ENCODE measurements at regions not wholly inside any gene's neighbourhood (a gene's known extent, or its start where the extent isn't known, plus 50 kb on each side); places are given as distances from the start of the nearest gene placed in this dataset.

GRCh38 chr12:47323802-47324201 is 244.0 kb upstream of the AMIGO2 start:
- Histone ChIP-seq H3K23ac (ENCODE audit: low read depth, low read length) (no peak overlapping the region), H4K20me1 (ENCODE audit: insufficient read depth, low read length) (no peaks in the 10 kb centered on the region), H3K27ac (ENCODE audit: insufficient read depth, low read length) (no peak overlapping the region), H3K9me3 (ENCODE audit: control insufficient read depth, insufficient read depth, low read length) (no peaks in the 10 kb centered on the region), H4K5ac (ENCODE audit: low read depth, low read length) (no peak overlapping the region), H2BK5ac (ENCODE audit: low read depth, low read length, poor library complexity, severe bottlenecking) (no peak overlapping the region), H2BK20ac (ENCODE audit: low read depth, low read length) (no peak overlapping the region), H3K56ac (ENCODE audit: extremely low read depth, insufficient read depth, low read length) (no peak overlapping the region), H3K9ac (ENCODE audit: low read depth, low read length) (no peak overlapping the region), H2BK15ac (ENCODE audit: low read depth, low read length) (no peak overlapping the region), H3K14ac (replicated peaks; ENCODE audit: low read depth, low read length) (no peak overlapping the region), H2AK9ac (replicated peaks; ENCODE audit: low read depth, low read length, poor library complexity) (no peak overlapping the region), H4K8ac (ENCODE audit: low read depth in 2 of 2, low read length in 2 of 2) (no peak overlapping the region), H3K9me1 (ENCODE audit: insufficient read depth, low read length) (no peaks in the 10 kb centered on the region), H3K36me3 (ENCODE audit: control insufficient read depth, insufficient read depth, low read length) (no peaks in the 10 kb centered on the region), H3K4me3 (ENCODE audit: insufficient read depth, low read depth, low read length) (no peak overlapping the region), H2BK120ac (ENCODE audit: low read depth, low read length) (no peak overlapping the region), H3K79me1 (ENCODE audit: low read depth in 1 of 2, low read length in 2 of 2) (no peaks in the 10 kb centered on the region), H3K4ac (ENCODE audit: low read depth, low read length) (no peak overlapping the region), H3K18ac (ENCODE audit: low read depth, low read length) (no peak overlapping the region), H2AK5ac (ENCODE audit: low read depth, low read length) (no peak overlapping the region), H3K27me3 (ENCODE audit: control insufficient read depth, insufficient read depth, low read length) (no peaks in the 10 kb centered on the region), H3K4me2 (ENCODE audit: low read depth, low read length) (no peak overlapping the region), H2AFZ (replicated peaks; ENCODE audit: low read length, poor library complexity) (no peak overlapping the region), H4K91ac (ENCODE audit: insufficient read depth, low read depth, low read length) (no peak overlapping the region), H3K4me1 (ENCODE audit: control insufficient read depth, insufficient read depth, low read length) (no peaks in the 10 kb centered on the region)
- no CpG with 5 or more reads among the region's 2 CpGs for WGBS, 2 experiments (ENCODE audit: extremely low coverage in 2 of 2, insufficient read length in 1 of 2)
- no TSS peak for BruUV-seq (replicated peaks)
- CTCF ChIA-PET, result interaction anchor here (0.6 kb wide), 1 partner anchor 357 kb away, joined by 4 read pairs; no protein-coding TSS in a partner anchor
- intact Hi-C loops (cut with micrococcal nuclease), result no loop called here
- dilution Hi-C loops (cut with HindIII; ENCODE audit: low sequenced_read_pairs, unreplicated experiment), result no loop called here
- no peak for DNase-seq
- no peak for ATAC-seq (ENCODE audit: low read depth)
- TF ChIP-seq, protein P1, sequence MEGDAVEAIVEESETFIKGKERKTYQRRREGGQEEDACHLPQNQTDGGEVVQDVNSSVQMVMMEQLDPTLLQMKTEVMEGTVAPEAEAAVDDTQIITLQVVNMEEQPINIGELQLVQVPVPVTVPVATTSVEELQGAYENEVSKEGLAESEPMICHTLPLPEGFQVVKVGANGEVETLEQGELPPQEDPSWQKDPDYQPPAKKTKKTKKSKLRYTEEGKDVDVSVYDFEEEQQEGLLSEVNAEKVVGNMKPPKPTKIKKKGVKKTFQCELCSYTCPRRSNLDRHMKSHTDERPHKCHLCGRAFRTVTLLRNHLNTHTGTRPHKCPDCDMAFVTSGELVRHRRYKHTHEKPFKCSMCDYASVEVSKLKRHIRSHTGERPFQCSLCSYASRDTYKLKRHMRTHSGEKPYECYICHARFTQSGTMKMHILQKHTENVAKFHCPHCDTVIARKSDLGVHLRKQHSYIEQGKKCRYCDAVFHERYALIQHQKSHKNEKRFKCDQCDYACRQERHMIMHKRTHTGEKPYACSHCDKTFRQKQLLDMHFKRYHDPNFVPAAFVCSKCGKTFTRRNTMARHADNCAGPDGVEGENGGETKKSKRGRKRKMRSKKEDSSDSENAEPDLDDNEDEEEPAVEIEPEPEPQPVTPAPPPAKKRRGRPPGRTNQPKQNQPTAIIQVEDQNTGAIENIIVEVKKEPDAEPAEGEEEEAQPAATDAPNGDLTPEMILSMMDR (conservative IDR thresholded peaks at IDR 0.05; ENCODE audit: low read depth, low read length), result no peak
- TF ChIP-seq CEBPB (IDR thresholded peaks at IDR 0.05; ENCODE audit: low read depth, low read length) (no peak), RCOR1 (IDR thresholded peaks at IDR 0.05; ENCODE audit: insufficient replicate concordance, low read length) (no peak), MAZ (IDR thresholded peaks at IDR 0.05; ENCODE audit: borderline replicate concordance, low read depth, low read length) (no peak), RAD21 (IDR thresholded peaks at IDR 0.05; ENCODE audit: low read length) (no peak), NFE2L2 (IDR thresholded peaks at IDR 0.05; ENCODE audit: low read depth, low read length) (no peak), BHLHE40 (IDR thresholded peaks at IDR 0.05; ENCODE audit: low read depth, low read length) (no peak), MAFK (IDR thresholded peaks at IDR 0.05; ENCODE audit: low read depth, low read length) (no peak)
- TF ChIP-seq, protein P2, sequence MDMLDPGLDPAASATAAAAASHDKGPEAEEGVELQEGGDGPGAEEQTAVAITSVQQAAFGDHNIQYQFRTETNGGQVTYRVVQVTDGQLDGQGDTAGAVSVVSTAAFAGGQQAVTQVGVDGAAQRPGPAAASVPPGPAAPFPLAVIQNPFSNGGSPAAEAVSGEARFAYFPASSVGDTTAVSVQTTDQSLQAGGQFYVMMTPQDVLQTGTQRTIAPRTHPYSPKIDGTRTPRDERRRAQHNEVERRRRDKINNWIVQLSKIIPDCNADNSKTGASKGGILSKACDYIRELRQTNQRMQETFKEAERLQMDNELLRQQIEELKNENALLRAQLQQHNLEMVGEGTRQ (IDR thresholded peaks at IDR 0.05; ENCODE audit: low read depth, low read length), result no peak
- POLR2A ChIA-PET (ENCODE audit: unreplicated experiment), result no interaction called here
- in situ Hi-C loops (cut with MboI; ENCODE audit: low sequenced_read_pairs), result no loop called here
